Stimulated activated CD8-positive, alpha-beta memory T cell treated with anti-CD3 and anti-CD28 coated beads, Interleukin-7, amount 100 ng/mL, for 48 hours (primary cell): ENCODE measurements at regions not wholly inside any gene's neighbourhood (a gene's known extent, or its start where the extent isn't known, plus 50 kb on each side); places are given as distances from the start of the nearest gene placed in this dataset.

Experiments used
- DNase-seq, 2 donors: peaks; one replicate each; pipeline ENCODE4 v3.0.0-alpha.2; 2020; ENCODE audit warnings: low read depth in 1 of 2; ENCODE audit errors: extremely low read depth in 1 of 2

GRCh38 chr16:61332461-61332860, 703.8 kb downstream of the CDH8 start:
- no peak for DNase-seq

- no peak for DNase-seq
Measured at GRCh38 chr16:61324044-61324443, 712.2 kb downstream of the CDH8 start.

DNA sequence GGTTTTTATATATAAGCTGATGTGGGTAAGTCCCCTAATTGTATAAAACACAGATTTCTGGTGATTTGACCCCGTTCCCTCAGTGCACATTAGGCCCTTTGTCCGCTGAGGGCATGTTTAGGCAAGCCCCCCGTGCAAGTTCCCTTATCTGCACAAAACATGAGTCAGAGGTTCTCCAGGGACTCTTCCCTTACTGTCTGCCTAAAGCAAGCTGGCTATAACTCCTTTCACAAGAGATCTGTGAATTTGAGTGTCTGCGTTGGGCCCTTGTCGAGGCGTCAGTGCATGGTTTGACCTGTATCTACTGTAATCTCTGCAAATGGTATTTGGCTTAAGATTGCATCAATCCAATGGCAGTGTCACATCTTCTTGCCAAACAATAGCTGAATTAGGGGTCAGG, 712.8 kb downstream of the CDH8 start:
- no peak for DNase-seq

DNA sequence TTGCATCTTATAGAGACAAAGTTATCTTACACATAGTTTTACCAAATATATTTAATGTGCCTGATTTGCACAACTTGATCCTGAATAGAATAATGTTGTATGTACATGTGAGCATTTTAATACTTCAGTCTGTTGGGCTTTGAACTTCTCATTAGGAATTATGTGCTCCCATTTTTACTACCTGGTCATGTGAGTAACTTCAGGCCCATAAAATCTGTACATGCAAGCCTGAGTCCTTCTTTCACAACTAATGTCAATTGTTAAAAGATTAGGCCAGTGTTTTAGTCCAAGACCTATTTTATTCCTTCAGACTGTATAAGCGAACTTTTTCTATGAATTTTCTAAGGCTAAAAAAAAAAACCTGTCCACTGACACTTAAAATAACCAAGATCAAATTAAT, 715.4 kb downstream of the CDH8 start:
- DNase-seq = no peak

GRCh38 chr16:61313931-61314330, 722.3 kb downstream of the CDH8 start:
- no peak for DNase-seq

GRCh38 chr16:61309386-61309785, 726.9 kb downstream of the CDH8 start:
- no peak for DNase-seq

DNA sequence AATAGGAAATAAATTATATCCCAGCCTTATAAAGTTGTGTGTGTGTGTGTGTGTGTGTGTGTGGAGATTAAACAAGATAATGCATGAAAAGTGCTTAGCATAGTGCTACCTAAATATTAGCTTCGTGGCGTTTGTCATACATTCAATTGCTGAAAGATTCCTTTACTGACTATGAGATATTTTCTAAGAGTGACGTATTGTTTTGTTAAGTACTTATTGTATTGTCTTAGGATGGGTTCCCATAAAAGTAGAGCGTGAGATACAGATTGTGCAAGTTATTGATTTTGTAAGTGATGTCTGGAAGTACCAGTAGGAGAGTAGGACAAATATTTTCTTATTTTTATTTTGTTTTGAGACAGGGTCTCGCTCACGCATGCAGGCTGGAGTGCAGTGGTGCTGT, 730.0 kb downstream of the CDH8 start:
- no peak for DNase-seq

GRCh38 chr16:61296814-61297213, 739.4 kb downstream of the CDH8 start:
- no peak for DNase-seq

DNA sequence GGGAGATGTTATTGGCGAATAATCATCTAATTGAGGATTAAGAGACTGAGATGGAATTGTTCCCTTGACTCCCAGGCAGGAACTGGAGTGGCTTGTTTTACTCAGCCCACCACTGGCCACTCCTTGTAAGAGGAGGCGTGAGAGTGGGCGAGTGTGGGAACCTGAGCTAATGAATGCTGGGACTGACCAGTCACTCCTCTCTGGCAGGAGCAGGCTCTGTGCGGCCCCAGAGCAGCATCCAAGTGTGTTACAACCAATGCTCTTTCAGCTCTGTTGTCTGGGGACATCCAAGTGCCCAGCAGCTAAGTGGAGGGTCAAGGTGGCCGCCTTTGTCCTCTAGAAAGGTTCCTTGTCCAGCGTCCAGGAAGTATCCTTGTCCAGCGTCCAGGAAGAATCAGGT, 739.9 kb downstream of the CDH8 start:
- no peak for DNase-seq

DNA sequence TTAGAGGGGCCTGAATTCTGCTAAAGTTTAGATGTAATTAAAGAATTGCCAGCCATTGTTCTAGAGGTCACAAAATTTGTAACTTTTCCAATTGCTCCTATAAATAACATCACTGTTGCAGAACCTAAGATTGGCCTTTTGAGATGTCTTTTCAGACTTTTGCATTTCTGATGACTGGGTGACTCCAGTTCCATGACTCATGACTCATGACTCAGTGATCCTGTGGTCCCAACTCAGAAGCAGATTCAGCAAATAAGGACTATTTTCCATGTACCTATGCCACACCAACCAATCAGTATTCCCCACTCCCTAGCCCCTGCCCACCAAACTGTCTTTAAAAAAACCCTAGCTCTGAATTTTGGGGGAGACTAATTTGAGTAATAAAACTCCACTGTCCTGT, 740.9 kb downstream of the CDH8 start:
- no peak for DNase-seq

DNA sequence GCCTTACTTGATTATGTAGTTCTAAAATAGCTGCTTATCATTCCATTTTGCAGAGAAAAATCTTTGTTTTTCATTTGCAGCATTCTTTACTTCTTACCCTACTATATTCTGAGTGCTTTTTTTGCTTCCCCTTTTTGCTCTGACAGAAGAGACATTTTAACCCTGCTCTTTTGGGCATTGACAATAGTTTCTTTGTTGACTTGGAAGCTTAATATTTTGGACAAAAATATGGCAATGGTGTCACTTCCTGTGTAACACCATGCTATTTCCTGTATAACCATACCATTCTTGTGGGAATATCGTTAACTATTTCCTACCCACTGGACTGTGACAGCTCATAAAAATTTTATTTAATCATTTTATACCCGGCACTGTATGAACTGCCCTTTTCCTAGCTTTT, 747.1 kb downstream of the CDH8 start:
- DNase-seq = no peak

- no peak for DNase-seq
Measured at GRCh38 chr16:61277849-61278248, 758.4 kb downstream of the CDH8 start.

- DNase-seq = no peak
Measured at GRCh38 chr16:61274211-61274610, 762.0 kb downstream of the CDH8 start.

DNA sequence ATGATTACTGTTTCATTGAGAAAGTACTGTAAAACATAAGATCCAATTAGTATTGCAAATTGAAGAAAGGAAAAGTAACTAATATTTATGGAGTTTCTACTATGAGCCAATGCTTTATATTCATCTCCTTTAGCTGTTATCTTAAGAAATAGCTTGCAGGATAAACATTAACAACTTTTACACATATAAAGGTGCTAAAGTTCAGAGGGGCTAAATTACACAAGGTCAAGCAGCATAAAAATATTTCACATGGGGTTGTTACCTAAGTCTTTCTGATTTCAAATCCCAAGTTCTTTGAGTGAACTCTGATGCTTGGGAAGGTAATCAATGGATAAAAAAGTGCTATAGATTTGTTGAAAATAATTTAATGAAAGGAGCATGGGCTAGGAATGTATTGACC, 765.5 kb downstream of the CDH8 start:
- no peak for DNase-seq

DNA sequence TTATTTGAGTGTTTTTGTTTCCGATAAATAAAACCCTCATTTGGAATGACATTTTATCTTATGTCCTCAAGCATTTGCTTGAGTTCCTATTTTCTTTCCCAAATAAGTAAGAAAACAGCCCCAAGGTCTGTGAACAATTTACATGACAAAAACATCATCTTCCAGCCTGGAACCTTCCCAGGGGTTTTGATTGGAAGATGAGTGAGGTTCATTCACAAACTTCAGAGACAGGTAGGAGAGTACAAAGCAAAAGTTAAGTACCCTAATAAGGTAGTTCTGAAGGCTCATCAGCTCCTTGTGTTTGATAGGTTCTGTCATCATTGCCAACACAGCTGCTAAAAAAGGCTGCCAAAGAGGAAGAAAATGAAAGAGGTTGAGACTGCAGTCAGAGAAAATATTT, 772.8 kb downstream of the CDH8 start:
- no peak for DNase-seq

DNA sequence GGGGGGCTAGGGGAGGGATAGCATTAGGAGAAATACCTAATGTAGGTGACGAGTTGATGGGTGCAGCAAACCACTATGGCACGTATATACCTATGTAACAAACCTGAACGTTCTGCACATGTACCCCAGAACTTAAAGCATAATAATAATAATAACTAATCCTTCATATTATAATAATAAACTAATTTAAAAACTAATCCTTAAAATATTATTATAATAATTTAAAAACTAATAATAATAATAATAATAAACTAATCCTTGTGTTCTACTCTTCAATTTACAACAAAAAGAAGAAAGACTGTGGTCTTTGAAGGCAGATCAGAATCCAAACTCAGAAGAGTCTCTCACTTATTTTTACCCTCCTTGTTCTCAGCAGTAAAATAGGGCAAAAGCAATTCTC, 774.9 kb downstream of the CDH8 start:
- DNase-seq = no peak

- no peak for DNase-seq
Measured at GRCh38 chr16:61246592-61246991, 789.6 kb downstream of the CDH8 start.

DNA sequence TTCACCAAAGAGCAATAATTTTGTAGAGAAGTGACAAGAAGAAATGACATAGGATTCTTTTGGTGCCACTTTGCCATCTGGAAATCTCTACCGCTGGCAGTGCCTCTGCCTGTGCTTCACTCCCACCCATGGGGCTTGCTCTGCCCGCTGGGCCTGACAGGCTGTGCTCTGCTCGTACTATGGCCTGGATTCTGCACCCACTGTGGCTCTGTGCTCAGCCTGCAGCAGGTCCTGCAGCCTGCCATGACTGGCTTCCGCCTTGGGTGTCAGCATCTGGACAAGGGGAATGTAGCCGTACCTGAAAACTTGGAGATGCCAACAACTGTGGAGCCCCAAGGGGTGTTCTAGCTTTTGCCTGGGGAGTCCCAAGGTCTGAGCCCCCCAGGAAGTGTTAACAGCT, 792.3 kb downstream of the CDH8 start:
- no peak for DNase-seq

DNA sequence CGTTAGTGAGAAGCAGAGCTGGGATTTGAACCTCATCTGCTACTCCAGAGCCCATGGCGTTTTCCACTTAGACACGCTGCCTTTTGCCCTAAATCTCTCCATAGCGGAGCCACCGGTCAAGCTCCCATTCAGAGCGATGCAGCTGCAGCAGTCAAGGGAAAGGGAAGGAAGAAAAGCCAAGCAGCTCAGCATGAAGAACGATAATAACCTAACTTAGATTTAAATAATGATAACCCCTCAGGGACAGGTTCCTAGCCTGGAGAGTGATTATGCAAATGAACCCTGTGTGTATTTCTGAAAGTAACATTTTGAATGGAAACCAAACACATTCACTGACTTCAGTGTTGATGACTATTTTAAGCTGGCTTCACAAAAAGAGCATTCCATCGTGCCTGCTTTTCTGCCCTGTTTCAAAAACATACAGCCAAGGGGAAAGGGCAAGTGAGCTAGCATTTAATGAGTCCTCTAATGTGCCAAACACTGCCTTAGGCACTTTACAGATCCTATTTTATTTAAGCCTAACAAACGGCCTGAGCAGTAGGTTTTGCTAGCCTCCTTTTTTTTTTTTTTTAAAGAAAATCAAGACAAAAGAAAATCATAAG, 798.3 kb downstream of the CDH8 start:
- no peak for DNase-seq

DNA sequence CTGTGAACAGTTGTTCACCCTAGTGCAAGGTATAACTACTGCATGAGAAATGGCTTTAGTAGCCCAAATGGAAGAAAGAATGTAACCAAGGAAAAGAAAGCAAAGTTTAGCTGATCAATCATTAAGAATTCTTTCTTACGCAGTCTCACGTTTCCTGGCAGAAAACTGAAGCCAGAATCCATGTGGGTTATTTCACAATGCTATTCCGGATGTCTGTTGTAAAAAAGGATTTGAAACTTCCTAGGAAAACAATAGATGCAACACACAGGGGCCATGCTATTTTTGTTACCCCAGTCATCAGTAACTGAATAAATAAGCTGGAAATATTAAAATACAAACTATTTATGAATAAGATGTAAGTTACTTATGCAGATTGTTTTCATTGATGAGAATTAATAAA, 802.5 kb downstream of the CDH8 start:
- no peak for DNase-seq

DNA sequence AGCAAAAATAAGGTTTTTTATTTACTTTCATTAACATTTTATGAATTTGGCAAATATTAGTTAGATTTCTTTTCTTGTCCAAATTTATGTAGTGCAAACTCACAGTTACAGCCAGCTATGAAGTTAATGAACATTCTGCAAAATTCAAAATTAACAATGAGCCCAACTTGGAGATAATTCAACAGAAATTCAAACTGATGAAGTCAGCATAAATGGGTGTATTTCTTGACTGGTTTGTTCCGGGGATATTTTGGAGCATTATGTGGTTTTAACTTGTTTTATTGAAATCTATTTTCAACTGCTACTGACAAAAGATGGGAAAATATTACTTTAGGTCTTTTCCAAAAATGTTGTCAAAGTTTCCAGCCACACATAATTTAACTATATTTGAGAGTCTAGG, 807.9 kb downstream of the CDH8 start:
- no peak for DNase-seq

DNA sequence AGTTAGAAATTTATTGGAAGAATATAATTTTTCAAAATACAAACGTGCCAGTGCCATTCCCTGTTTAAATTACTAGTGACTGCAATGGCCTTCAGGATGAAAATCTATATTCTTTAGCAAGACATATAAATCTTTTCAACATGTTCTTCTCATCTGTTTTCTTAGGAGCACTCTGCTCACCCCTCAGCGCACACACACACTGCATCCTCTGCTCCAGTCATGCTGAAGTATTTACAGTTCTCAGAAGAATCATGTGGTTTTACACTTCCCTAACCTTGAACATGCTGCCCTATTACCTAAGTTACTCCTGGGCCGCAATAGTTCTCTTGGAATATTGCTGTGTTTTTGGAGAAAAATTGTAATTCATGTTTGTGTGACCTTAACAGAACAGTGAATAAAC, 820.6 kb downstream of the CDH8 start:
- no peak for DNase-seq

DNA sequence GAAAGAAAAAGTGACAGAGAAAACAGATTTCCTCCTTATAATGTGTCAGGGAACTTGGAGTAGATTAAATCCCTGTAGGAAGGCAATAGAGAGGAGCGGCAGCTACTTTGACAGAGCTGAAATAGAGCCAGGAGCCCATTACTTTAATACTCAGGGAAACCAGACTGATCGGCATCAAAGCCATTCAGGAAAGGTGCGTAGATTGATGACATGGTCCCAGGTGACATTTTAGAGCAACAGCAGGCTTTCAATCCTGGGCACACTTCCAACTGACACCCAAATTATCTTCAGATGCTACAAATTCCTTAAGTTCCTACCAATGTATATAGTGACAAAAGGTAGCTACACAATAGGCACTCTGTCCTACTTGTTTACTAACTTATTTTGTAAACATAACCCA, 821.5 kb downstream of the CDH8 start:
- no peak for DNase-seq

- no peak for DNase-seq
Measured at GRCh38 chr16:61210076-61210475, 826.2 kb downstream of the CDH8 start.
